ENCODE measurements at regions not wholly inside any gene's neighbourhood (a gene's known extent, or its start where the extent isn't known, plus 50 kb on each side); places are given as distances from the start of the nearest gene placed in this dataset.

DNA sequence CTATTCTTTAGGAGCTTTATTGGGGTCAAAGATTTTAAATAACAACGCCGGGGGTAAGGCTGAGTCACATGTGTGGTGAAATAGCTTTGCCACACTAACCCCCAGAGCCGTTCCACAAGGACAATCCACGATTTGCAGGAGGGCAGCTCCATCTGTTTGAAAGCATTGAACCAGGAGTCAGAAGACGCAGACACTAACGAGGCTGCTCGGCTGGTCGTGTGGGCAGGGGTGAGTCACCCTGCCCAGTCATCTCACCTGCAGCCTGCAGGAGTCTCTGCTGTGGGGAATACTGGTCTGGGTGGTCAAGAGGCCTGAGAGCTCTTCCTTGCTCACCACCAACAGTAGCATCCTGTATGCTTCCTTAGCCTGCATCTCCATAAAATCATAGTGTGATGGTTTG lies 149.2 kb upstream of the NCK2 start:
- TF ChIP-seq, protein P1, sequence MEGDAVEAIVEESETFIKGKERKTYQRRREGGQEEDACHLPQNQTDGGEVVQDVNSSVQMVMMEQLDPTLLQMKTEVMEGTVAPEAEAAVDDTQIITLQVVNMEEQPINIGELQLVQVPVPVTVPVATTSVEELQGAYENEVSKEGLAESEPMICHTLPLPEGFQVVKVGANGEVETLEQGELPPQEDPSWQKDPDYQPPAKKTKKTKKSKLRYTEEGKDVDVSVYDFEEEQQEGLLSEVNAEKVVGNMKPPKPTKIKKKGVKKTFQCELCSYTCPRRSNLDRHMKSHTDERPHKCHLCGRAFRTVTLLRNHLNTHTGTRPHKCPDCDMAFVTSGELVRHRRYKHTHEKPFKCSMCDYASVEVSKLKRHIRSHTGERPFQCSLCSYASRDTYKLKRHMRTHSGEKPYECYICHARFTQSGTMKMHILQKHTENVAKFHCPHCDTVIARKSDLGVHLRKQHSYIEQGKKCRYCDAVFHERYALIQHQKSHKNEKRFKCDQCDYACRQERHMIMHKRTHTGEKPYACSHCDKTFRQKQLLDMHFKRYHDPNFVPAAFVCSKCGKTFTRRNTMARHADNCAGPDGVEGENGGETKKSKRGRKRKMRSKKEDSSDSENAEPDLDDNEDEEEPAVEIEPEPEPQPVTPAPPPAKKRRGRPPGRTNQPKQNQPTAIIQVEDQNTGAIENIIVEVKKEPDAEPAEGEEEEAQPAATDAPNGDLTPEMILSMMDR (optimal IDR thresholded peaks at IDR 0.05 in 1 of 3, IDR thresholded peaks at IDR 0.05 in 1 of 3, conservative IDR thresholded peaks at IDR 0.05 in 1 of 3; ENCODE audit: extremely low read depth in 1 of 3, insufficient read depth in 2 of 3, low read length in 3 of 3): no peak
- TF ChIP-seq EZH2 (IDR thresholded peaks at IDR 0.05; ENCODE audit: low read length): no peak

Measured in keratinocyte (primary cell).